Neural progenitor cell (in vitro differentiated cells): ENCODE measurements at regions not wholly inside any gene's neighbourhood (a gene's known extent, or its start where the extent isn't known, plus 50 kb on each side); places are given as distances from the start of the nearest gene placed in this dataset.

ENCODE experiments used
- EZH2 ChIP-seq: fragments of 200-600 bp; sonication (generic); IDR thresholded peaks from 2 replicates; pipeline ENCODE4 v1.6.1; 2017; ENCODE audit warnings: antibody characterized with exemption, mild to moderate bottlenecking, moderate library complexity
- EZH2phosphoT487 ChIP-seq: fragments of 200-600 bp; sonication (generic); IDR thresholded peaks from 2 replicates; pipeline ENCODE4 v1.6.1; 2017; ENCODE audit warnings: antibody characterized with exemption
- TF ChIP-seq, protein P1 (sequence below): fragments of 200-600 bp; sonication (generic); IDR thresholded peaks from 2 replicates; pipeline ENCODE4 v1.5.1; 2017; ENCODE audit warnings: antibody characterized with exemption, mild to moderate bottlenecking

DNA sequence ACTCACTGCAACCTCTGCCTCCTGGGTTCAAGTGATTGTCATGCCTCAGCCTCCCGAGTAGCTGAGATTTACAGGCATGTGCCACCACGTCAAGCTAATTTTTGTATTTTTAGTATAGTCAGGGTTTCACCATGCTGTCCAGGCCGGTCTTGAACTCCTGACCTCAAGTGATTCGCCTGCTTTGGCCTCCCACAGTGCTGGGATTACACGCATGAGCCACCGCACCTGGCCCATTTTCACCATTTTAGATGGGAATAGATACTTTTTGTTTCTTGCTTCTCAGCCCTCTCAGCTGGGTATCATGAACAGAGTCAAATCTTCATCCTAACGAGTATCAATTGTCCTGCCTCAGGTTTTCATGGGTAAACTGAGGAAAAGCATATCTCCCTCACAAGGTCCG, 235.0 kb downstream of the CDC5L start:
- TF ChIP-seq EZH2phosphoT487 (no peak), EZH2 (no peak)
- TF ChIP-seq, protein P1, sequence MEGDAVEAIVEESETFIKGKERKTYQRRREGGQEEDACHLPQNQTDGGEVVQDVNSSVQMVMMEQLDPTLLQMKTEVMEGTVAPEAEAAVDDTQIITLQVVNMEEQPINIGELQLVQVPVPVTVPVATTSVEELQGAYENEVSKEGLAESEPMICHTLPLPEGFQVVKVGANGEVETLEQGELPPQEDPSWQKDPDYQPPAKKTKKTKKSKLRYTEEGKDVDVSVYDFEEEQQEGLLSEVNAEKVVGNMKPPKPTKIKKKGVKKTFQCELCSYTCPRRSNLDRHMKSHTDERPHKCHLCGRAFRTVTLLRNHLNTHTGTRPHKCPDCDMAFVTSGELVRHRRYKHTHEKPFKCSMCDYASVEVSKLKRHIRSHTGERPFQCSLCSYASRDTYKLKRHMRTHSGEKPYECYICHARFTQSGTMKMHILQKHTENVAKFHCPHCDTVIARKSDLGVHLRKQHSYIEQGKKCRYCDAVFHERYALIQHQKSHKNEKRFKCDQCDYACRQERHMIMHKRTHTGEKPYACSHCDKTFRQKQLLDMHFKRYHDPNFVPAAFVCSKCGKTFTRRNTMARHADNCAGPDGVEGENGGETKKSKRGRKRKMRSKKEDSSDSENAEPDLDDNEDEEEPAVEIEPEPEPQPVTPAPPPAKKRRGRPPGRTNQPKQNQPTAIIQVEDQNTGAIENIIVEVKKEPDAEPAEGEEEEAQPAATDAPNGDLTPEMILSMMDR = no peak
